ENCODE measurements at regions not wholly inside any gene's neighbourhood (a gene's known extent, or its start where the extent isn't known, plus 50 kb on each side); places are given as distances from the start of the nearest gene placed in this dataset.

DNA sequence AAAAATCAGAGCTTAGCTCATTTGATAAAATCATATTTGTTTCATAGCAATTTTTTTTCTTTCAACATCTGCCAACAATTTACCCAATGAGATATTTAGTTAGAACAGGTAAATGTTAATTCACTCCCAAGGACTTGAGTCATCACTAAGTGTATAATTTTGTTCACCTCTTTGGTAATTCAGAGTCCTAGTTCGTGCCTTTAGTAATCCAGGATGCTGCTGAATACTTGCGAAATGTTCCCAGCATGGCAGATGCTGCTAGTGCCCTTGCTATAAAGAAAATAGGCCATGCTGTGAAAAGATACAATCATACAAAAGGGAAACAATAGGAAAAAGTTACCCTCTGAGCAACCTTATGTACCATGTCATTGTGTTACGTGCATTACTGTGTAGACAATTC is 210.5 kb downstream of the CSNK1G3 start:
- TF ChIP-seq, protein P1, sequence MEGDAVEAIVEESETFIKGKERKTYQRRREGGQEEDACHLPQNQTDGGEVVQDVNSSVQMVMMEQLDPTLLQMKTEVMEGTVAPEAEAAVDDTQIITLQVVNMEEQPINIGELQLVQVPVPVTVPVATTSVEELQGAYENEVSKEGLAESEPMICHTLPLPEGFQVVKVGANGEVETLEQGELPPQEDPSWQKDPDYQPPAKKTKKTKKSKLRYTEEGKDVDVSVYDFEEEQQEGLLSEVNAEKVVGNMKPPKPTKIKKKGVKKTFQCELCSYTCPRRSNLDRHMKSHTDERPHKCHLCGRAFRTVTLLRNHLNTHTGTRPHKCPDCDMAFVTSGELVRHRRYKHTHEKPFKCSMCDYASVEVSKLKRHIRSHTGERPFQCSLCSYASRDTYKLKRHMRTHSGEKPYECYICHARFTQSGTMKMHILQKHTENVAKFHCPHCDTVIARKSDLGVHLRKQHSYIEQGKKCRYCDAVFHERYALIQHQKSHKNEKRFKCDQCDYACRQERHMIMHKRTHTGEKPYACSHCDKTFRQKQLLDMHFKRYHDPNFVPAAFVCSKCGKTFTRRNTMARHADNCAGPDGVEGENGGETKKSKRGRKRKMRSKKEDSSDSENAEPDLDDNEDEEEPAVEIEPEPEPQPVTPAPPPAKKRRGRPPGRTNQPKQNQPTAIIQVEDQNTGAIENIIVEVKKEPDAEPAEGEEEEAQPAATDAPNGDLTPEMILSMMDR (IDR thresholded peaks at IDR 0.05): no peak
- no peak for TF ChIP-seq POLR2A (IDR thresholded peaks at IDR 0.05)

All from right lobe of liver (tissue), 4 donors.